Tibial nerve (tissue), 4 donors: ENCODE measurements at regions not wholly inside any gene's neighbourhood (a gene's known extent, or its start where the extent isn't known, plus 50 kb on each side); places are given as distances from the start of the nearest gene placed in this dataset.

Experiments
- CTCF ChIP-seq, 5 experiments: fragments of 200-600 bp in 3 of 5; fragments of 450-650 bp in 2 of 5; sonication (generic) in 3 of 5; IDR thresholded peaks; one replicate each; pipeline ENCODE4 v1.5.1; 2016 to 2019; ENCODE audit warnings: antibody characterized with exemption in 5 of 5, mild to moderate bottlenecking in 3 of 5, moderate library complexity in 2 of 5
- EP300 ChIP-seq, 2 donors: sonication (generic); formaldehyde crosslinking; IDR thresholded peaks; one replicate each; pipeline ENCODE4 v1.6.1; 2017; ENCODE audit warnings: antibody characterized with exemption in 2 of 2, mild to moderate bottlenecking in 1 of 2
- POLR2A ChIP-seq, 2 donors: fragments of 450-650 bp; IDR thresholded peaks; one replicate each; pipeline ENCODE4 v1.6.1; 2017; ENCODE audit warnings: antibody characterized with exemption in 2 of 2, mild to moderate bottlenecking in 2 of 2, moderate library complexity in 2 of 2

GRCh38 chr6:113464960-113465359 lies 392.2 kb upstream of the MARCKS start:
- TF ChIP-seq CTCF (IDR thresholded peaks at IDR 0.05) (no peak), EP300 (IDR thresholded peaks at IDR 0.05) (no peak), POLR2A (IDR thresholded peaks at IDR 0.05) (no peak)
